Adrenal gland (tissue), 5 donors: ENCODE measurements at regions not wholly inside any gene's neighbourhood (a gene's known extent, or its start where the extent isn't known, plus 50 kb on each side); places are given as distances from the start of the nearest gene placed in this dataset.

Experiments
- CTCF ChIP-seq, 6 experiments: fragments of 450-650 bp in 4 of 6; fragments of 200-600 bp in 2 of 6; sonication (generic) in 1 of 6; IDR thresholded peaks; 1 replicate in 5 of 6; 2 replicates in 1 of 6; pipeline versions ENCODE4 v1.5.1 to v1.8.0; 2016 to 2021; ENCODE audit warnings: antibody characterized with exemption in 6 of 6, mild to moderate bottlenecking in 2 of 6, moderate library complexity in 1 of 6
- POLR2A ChIP-seq, 2 donors: fragments of 450-650 bp; IDR thresholded peaks; one replicate each; pipeline ENCODE4 v1.6.1; 2017; ENCODE audit warnings: antibody characterized with exemption in 2 of 2, mild to moderate bottlenecking in 2 of 2, moderate library complexity in 1 of 2
- donor health status: DM: no; HTN: no; CAD: no.

- no peak for TF ChIP-seq CTCF (IDR thresholded peaks at IDR 0.05)
- TF ChIP-seq POLR2A (IDR thresholded peaks at IDR 0.05), result no peak
These were observed 632.5 kb upstream of the ANKRD30A start for GRCh38 chr10:36492590-36493515.
